ENCODE measurements at regions not wholly inside any gene's neighbourhood (a gene's known extent, or its start where the extent isn't known, plus 50 kb on each side); places are given as distances from the start of the nearest gene placed in this dataset.

GRCh38 chr4:13248621-13249298, 235.4 kb downstream of the RAB28 start:
- no peak for DNase-seq

- DNase-seq: no peak
Observed at GRCh38 chr4:13246107-13246506, 238.0 kb downstream of the RAB28 start.

GRCh38 chr4:13244444-13244843, 239.7 kb downstream of the RAB28 start:
- DNase-seq: no peak

DNA sequence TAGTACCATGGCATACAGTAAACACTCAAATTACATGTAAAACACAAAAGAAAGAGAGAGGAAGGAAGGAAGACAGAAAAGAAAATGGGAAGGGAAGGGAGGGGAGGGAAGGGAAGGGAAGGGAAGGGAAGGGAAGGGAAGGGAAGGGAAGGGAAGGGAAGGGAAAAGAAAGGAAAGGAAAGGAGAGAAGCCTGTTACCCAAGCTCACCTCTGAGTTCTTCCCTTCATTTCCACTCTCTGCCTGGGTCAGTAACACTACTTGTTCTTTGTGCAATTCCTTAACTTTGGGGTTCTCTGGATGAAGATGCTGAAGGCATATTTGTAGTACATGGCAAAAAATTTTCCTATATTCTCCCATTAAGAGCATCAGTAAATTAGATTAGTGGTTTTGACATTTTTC, 241.0 kb downstream of the RAB28 start:
- DNase-seq: no peak

DNA sequence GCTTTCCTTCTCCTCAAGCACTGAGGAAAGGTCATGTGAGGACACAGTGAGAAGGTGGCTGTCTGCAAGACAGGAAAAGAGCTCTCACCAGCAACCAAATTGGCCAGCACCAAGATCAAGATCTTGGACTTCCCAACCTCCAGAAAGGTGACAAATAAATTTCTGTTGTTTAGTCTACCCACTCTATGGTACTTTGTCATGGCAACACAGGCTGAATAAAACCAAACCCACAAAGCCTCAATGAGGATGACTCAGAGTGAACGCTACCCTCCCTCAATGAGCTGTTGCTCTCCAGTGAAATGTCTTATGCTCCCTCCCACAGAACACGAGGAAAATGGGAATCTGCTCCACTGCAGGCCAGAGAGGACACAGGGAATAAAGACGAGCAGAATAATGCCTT, 244.1 kb downstream of the RAB28 start:
- no peak for DNase-seq

DNA sequence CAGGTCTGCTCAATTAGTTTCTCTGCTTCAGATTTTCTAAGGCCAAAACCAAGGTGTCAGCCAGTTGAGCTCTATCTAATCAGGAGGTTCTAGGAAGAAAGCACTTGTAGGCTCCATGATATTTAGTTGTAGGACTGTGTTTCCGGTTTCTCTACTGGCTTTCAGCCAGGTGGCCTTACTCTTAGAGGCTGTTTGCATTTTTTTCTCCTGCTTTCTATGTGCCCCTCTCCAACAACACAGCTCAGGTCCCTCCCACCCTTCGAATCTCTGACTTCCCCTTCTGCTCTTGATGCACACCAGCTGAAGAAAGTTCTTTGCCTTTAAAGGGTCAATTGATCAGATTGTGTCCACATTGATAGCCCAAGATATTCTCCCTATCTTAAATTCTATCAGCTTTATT, 245.2 kb downstream of the RAB28 start:
- DNase-seq: no peak

DNA sequence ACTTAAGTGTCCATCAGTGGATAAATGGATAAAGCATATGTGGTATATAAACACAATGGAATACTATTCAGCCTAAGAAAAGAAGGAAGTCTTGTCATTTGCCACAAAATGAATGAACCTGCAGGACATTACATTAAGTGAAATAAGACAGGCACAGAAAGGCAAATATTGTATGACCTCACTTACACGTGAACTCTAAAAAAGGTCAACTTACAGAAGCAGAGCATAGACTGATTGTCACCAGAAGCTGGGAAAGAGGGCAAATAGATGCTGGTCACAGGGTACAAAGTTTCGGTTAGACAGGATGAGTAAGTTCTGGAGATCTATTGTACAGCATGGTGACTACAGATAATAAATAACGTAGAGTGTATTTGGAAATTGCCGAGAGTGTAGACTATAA, 247.7 kb downstream of the RAB28 start:
- no peak for DNase-seq

- DNase-seq: no peak
Observed at GRCh38 chr4:13233755-13234154, 250.4 kb downstream of the RAB28 start.

- no peak for DNase-seq
Observed at GRCh38 chr4:13219971-13220370, 264.2 kb downstream of the RAB28 start.

DNA sequence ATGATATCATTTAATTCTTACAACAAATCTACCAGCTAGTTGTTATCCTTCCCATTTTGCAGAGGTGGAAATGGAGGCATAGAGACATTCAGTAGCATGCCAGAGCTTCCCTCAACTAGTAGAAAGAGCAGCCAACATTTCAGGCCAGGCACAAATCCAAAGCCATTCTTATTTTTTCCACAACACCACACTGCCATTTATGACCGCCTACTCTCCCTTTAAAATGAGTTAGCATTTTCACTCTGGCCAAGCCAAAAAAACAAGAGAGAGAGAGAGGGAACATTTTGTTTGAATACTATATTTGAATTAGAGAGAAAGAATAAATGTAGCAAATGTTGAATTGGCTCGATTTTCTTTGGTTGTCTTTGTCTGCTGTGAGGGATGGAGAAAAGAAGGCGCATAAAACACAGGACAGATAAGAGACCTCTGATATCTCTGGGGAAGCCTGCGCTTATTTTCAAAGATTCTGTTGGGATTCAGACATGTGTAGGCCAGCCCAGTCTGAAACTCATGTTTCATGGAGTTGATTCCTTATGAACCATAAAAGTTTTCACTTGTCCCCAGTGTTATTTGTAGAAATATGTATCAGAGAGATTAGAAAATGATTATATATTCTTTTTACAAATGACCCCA, 265.7 kb downstream of the RAB28 start:
- DNase-seq: no peak

GRCh38 chr4:13215560-13215959, 268.6 kb downstream of the RAB28 start:
- DNase-seq: no peak

DNA sequence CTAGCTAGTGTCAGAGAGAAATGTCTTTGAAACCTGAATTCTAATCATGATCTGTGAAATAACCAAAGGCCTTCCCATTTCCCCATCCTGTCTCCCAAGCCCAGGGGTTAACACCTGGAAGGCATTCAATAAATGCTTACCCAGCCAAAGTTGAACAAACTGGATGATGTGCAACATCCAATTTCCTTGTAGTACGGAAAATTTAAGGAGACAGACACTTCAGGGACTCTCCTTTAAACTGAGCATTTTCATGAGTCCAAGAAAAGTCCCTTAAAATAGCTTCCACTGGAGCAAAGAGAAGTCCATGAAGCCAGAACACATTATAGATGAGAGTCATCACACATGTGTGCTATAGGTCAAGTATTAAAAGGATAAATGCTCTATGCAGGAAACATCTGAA, 271.2 kb downstream of the RAB28 start:
- DNase-seq: no peak

- DNase-seq: no peak
Observed at GRCh38 chr4:13209600-13209999, 274.5 kb downstream of the RAB28 start.

DNA sequence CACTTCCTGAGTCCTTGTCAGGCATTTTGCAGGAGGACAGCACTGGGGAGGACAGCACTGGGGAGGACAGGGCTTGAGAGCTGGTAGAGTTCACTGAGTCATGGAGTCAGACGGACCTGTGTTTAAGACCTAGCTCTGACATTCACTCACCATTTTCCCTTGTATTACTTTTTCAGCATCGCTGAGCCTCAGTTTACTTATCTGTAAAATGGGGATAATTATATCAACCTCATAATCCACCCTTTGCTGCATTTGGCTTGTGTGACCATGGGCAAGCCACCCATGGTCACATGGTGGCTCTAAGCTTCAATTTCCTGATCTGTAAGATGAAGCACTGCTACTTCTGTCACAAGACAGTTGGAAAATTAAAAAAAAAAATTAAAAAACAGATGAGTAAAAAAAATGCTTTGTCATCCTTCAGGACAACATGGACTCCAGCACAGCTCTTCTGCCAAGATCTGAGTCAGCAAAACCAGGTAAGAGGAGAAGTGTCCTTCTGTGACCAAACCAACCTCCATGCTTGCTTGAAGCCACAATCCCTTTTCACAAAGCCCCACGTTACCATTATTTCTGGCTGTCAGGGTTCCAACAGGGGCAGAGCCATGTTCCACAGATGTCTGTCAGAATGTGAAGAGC, 275.5 kb downstream of the RAB28 start:
- DNase-seq: no peak

DNA sequence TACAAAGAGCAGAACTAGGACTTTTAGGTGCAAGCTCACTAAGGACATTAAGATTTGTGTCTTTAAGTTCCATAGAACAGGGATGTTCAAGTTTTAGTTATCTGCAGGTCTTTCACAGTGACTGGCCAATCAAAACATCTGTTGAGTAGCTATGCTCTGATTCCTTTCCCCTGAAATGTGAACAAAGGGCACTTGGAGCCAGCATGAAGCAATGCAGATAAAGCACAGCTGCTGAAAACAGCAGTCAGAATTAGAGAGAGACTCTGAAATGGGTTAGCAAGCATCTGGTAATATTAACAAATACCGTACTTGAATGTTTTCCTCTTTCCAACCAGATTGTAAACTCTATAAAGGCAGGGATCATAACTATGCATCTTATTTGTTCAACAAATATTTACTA, 276.9 kb downstream of the RAB28 start:
- no peak for DNase-seq

GRCh38 chr4:13203101-13203500, 281.0 kb downstream of the RAB28 start:
- no peak for DNase-seq

DNA sequence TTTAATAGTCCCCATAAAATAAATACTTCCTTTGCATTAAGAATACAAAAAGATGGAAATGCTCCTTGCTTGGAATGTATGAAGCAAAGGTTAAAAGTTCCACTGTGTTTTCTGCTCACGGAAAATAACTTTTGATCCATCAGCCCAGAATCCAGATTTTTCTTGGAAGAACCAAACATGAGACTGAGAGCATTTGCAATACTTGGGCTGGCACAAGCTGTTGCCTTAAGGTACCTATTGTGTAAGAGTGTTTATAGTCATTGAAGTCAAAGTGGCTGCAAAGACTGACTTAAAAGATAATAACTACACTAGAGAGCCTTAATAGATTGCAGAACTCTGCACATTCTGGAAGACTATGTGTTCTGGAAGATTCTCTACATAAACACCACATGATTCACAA, 281.4 kb downstream of the RAB28 start:
- no peak for DNase-seq

DNA sequence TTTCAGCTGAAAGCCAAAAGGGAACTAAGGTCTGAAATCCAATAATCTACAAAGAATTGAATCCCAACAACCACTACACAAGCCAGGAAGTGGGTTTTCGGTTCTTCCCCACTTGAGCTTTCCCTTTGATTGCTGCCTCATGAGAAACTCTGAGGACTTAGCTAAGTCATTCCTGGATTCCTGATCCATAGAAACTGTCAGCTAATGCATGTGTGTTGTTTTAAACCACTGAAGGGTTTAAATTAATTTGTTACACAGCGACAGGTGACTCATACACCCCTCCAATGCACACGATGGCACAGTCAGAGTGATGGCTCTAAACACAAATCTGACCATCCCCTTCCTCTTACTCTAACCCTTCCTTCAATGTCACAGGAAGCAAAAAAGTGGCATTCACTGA, 282.9 kb downstream of the RAB28 start:
- DNase-seq: no peak

GRCh38 chr4:13196721-13197120, 287.4 kb downstream of the RAB28 start:
- DNase-seq: no peak

DNA sequence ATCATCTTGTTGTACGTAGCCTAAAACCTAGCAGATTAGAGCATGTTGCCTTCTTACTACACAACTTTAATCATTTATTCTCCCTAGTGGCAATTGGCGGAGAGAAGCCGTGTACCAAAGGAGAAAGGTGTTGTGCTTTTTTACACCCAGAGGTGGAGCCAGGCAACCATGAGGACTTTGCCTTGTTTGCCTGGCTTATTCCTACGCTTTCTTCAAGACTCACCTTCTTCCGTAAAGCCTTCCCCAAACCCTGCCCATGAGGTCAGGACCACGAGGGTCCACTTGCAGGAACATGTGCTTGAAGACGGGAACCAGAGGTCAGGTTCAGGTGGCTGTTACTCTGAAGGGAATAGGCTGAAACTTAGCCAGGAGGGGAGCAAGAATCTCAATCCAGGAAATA, 290.5 kb downstream of the RAB28 start:
- no peak for DNase-seq

DNA sequence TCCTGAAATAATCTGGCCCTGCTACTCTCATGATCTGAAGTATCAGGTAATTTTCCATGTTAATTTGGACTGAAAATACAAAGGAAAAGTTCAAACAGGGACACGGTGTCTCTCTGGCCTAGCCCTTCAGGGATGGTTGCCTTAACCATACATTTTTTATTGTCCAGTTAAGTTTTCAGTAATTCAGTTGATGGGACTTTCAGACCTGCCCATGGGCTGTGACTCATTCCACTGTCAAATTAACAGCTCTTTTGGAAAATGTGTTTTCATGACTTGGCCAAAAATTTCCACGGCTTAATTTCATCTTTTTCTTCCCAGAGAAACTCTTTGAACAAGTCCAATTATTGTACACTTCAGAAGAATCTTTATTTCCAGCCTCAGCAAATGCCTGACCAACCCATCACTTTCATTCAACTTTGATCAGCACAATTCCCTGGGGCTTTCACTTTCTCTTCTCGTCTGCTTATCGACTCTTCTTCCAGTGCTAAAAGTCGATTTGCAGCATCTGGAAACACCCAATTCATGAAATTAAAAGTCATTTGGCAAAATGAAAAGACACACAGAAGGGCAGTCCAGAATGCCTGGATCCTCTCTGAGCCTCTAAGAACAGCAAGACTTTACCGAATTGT, 293.9 kb downstream of the RAB28 start:
- DNase-seq: no peak

DNA sequence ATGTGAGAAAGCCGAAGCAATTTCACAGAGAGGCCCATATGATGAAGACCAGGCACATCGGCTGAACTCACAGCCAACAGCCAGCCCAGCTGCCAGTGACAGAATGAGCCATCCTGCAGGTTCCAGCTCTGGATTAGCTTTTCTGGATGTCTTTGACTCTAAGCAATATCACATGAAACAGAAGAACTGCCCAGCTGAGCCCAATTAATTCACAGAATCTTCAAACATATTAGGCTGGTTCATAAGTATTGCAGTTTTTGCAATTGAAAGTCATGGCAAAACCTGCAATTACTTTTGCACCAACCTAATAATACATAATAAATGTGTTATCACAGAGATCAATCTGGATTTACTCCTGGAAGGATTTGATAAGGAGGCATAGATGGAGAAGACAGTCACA, 299.9 kb downstream of the RAB28 start:
- no peak for DNase-seq

- no peak for DNase-seq
Observed at GRCh38 chr4:13182133-13182532, 302.0 kb downstream of the RAB28 start.

DNA sequence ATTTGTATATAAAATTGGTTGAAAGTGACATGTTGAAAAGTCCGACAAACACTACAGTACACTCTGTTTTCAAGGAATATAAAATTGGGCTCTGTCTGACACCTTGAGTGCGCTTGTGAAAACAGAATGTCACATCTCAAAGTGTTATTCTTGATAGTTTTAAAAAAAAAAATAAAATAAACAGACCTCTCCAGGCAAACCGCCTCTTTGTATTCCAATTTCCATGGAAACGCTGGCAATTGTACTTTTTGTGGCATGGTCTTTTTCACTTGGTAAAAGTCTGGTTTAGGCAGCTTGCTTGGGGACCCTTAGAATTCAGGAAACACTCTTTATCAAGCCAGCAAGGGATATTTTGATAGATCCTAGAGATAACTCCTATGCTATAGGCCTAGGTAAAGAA, 302.5 kb downstream of the RAB28 start:
- DNase-seq: no peak
